Neuronal stem cell (in vitro differentiated cells): ENCODE measurements at regions not wholly inside any gene's neighbourhood (a gene's known extent, or its start where the extent isn't known, plus 50 kb on each side); places are given as distances from the start of the nearest gene placed in this dataset.

ENCODE experiments used
- DNase-seq: peaks from one replicate; pipeline ENCODE4 v3.0.0-alpha.2; 2013; ENCODE audit warnings: low spot score
- H2AFZ ChIP-seq: one replicate; pipeline ENCODE4 v1.6.1; 2013; ENCODE audit warnings: mild to moderate bottlenecking, low read length, inconsistent platforms
- H2AK5ac ChIP-seq: 2 replicates; pipeline ENCODE4 v1.6.1; 2013; ENCODE audit warnings: low read depth, mild to moderate bottlenecking, inconsistent platforms, low read length, moderate library complexity, mixed read lengths
- H2BK120ac ChIP-seq: 2 replicates; pipeline ENCODE4 v1.6.1; 2013; ENCODE audit warnings: low read depth, mild to moderate bottlenecking, inconsistent platforms, low read length, moderate library complexity, mixed read lengths
- H2BK12ac ChIP-seq: one replicate; pipeline ENCODE4 v1.6.1; 2013; ENCODE audit warnings: low read length, inconsistent platforms
- H2BK15ac ChIP-seq: 2 replicates; pipeline ENCODE4 v1.6.1; 2013; ENCODE audit warnings: mild to moderate bottlenecking, low read length, inconsistent platforms, mixed read lengths
- H2BK5ac ChIP-seq: one replicate; pipeline ENCODE4 v1.6.1; 2013; ENCODE audit warnings: inconsistent platforms, mild to moderate bottlenecking, low read length, moderate library complexity
- H3K14ac ChIP-seq: one replicate; pipeline ENCODE4 v1.6.1; 2013; ENCODE audit warnings: low read length, inconsistent platforms
- H3K18ac ChIP-seq: 2 replicates; pipeline ENCODE4 v1.6.1; 2013; ENCODE audit warnings: low read length, inconsistent platforms
- H3K23ac ChIP-seq: 2 replicates; pipeline ENCODE4 v1.6.1; 2013; ENCODE audit warnings: low read depth, mild to moderate bottlenecking, mixed read lengths, low read length, inconsistent platforms; ENCODE audit not compliant: poor library complexity
- H3K27ac ChIP-seq: replicated peaks from 3 replicates; pipeline ENCODE4 v1.5.1; 2013; ENCODE audit warnings: low read length, inconsistent platforms
- H3K27me3 ChIP-seq, 3 experiments: 2 replicates each; pipeline ENCODE4 v1.6.1; 2013; ENCODE audit warnings: low read length in 3 of 3, mild to moderate bottlenecking in 2 of 3, inconsistent platforms in 1 of 3, low read depth in 1 of 3, mixed read lengths in 1 of 3, moderate library complexity in 1 of 3; ENCODE audit not compliant: control insufficient read depth in 3 of 3, insufficient read depth in 3 of 3
- H3K36me3 ChIP-seq, 2 donors: replicated peaks in 1 of 2; 2 replicates each; pipeline ENCODE4 v1.6.1; 2013; ENCODE audit warnings: low read length in 2 of 2; ENCODE audit not compliant: control insufficient read depth in 2 of 2, insufficient read depth in 2 of 2
- H3K4ac ChIP-seq: 2 replicates; pipeline ENCODE4 v1.6.1; 2013; ENCODE audit warnings: inconsistent platforms, mild to moderate bottlenecking, low read length, moderate library complexity
- H3K4me1 ChIP-seq, 2 donors: 1 replicate in 1 of 2; 2 replicates in 1 of 2; pipeline ENCODE4 v1.6.1; 2013; ENCODE audit warnings: low read length in 2 of 2, low read depth in 1 of 2; ENCODE audit not compliant: control insufficient read depth in 2 of 2, insufficient read depth in 1 of 2
- H3K4me2 ChIP-seq: one replicate; pipeline ENCODE4 v1.6.1; 2013; ENCODE audit warnings: mild to moderate bottlenecking, low read length, inconsistent platforms; ENCODE audit not compliant: insufficient read depth, poor library complexity, severe bottlenecking
- H3K4me3 ChIP-seq, 2 donors: 2 replicates each; pipeline ENCODE4 v1.5.1; 2013; ENCODE audit warnings: low read length in 2 of 2, mild to moderate bottlenecking in 2 of 2, inconsistent platforms in 1 of 2, moderate library complexity in 1 of 2
- H3K79me1 ChIP-seq: one replicate; pipeline ENCODE4 v1.6.1; 2013; ENCODE audit warnings: low read depth, mild to moderate bottlenecking, inconsistent platforms, low read length, moderate library complexity
- H3K9ac ChIP-seq: one replicate; pipeline ENCODE4 v1.6.1; 2013; ENCODE audit warnings: mild to moderate bottlenecking, low read depth, low read length, inconsistent platforms; ENCODE audit not compliant: poor library complexity
- H3K9me3 ChIP-seq, 2 donors: replicated peaks in 1 of 2; 2 replicates each; pipeline versions ENCODE3 to v1.6.1; 2013; ENCODE audit warnings: low read length in 2 of 2, mild to moderate bottlenecking in 2 of 2, inconsistent platforms in 1 of 2, low read depth in 1 of 2, mixed read lengths in 1 of 2, moderate library complexity in 1 of 2; ENCODE audit not compliant: control insufficient read depth in 2 of 2, insufficient read depth in 1 of 2
- H4K8ac ChIP-seq: one replicate; pipeline ENCODE4 v1.6.1; 2013; ENCODE audit warnings: low read depth, mild to moderate bottlenecking, inconsistent platforms, low read length, moderate library complexity
- H4K91ac ChIP-seq: one replicate; pipeline ENCODE4 v1.6.1; 2013; ENCODE audit warnings: low read length, low read depth, mild to moderate bottlenecking, inconsistent platforms; ENCODE audit not compliant: poor library complexity
- WGBS, 2 donors: extraction: QIAGEN DNeasy Blood & Tissue Kit; methylation state at CpG; one replicate each; pipeline ENCODE4 v1.1.7; 2013; ENCODE audit warnings: missing lambda C conversion rate in 2 of 2, mixed read lengths in 1 of 2; ENCODE audit not compliant: insufficient read length in 2 of 2, insufficient replicate concordance in 1 of 2; ENCODE audit errors: extremely low coverage in 2 of 2; 5-methylcytosine and 5-hydroxymethylcytosine counted together

GRCh38 chr12:68428211-68428610 is 96.0 kb upstream of the MDM1 start:
- no peak for DNase-seq
- no peak overlapping the region for H2BK120ac ChIP-seq
- no peak overlapping the region for H2AK5ac ChIP-seq
- no peak overlapping the region for H3K4me3 ChIP-seq
- no peak overlapping the region for H3K18ac ChIP-seq
- H3K4me1 ChIP-seq = no peaks in the 10 kb centered on the region
- no peak overlapping the region for H3K9ac ChIP-seq
- peak overlapping the region; percentile 60 for H2AFZ ChIP-seq
- H2BK15ac ChIP-seq = no peak overlapping the region
- no peak overlapping the region for H4K91ac ChIP-seq
- no peaks in the 10 kb centered on the region for H3K27me3 ChIP-seq
- no peak overlapping the region for H4K8ac ChIP-seq
- H2BK5ac ChIP-seq = no peak overlapping the region
- H3K9me3 ChIP-seq = no peaks in the 10 kb centered on the region
- no peaks in the 10 kb centered on the region for H3K79me1 ChIP-seq
- H3K27ac ChIP-seq = no peak overlapping the region
- H3K4ac ChIP-seq = no peak overlapping the region
- H3K23ac ChIP-seq = no peak overlapping the region
- H3K36me3 ChIP-seq = no peaks in the 10 kb centered on the region
- no peak overlapping the region for H3K14ac ChIP-seq
- WGBS, 2 donors = no CpG with 5 or more reads among the region's 4 CpGs
- H2BK12ac ChIP-seq = no peak overlapping the region
- H3K4me2 ChIP-seq = no peak overlapping the region

GRCh38 chr12:68428724-68429501 is 96.8 kb upstream of the MDM1 start:
- Histone ChIP-seq H3K4me3 (no peak overlapping the region), H2BK12ac (no peak overlapping the region), H3K27ac (no peak overlapping the region), H4K8ac (no peak overlapping the region), H3K79me1 (no peaks in the 10 kb centered on the region), H3K14ac (no peak overlapping the region), H3K9me3 (no peaks in the 10 kb centered on the region), H3K27me3 (no peaks in the 10 kb centered on the region), H3K4me1 (no peaks in the 10 kb centered on the region), H3K23ac (no peak overlapping the region), H2AFZ (peak overlapping the region; percentile 60), H3K4ac (no peak overlapping the region), H2AK5ac (no peak overlapping the region), H3K9ac (no peak overlapping the region), H2BK15ac (no peak overlapping the region), H4K91ac (no peak overlapping the region), H3K36me3 (no peaks in the 10 kb centered on the region), H3K4me2 (no peak overlapping the region), H2BK5ac (no peak overlapping the region), H2BK120ac (no peak overlapping the region), H3K18ac (no peak overlapping the region)
- no peak for DNase-seq
- no CpG with 5 or more reads among the region's 6 CpGs for WGBS, 2 donors

- H2BK5ac ChIP-seq = no peak overlapping the region
- H3K79me1 ChIP-seq = no peaks in the 10 kb centered on the region
- no peaks in the 10 kb centered on the region for H3K36me3 ChIP-seq
- no peak overlapping the region for H3K4me2 ChIP-seq
- H3K9me3 ChIP-seq = no peaks in the 10 kb centered on the region
- no peak overlapping the region for H2BK120ac ChIP-seq
- no peak overlapping the region for H2AK5ac ChIP-seq
- no peak overlapping the region for H2BK15ac ChIP-seq
- H3K14ac ChIP-seq = no peak overlapping the region
- H3K27me3 ChIP-seq = no peaks in the 10 kb centered on the region
- H3K4me1 ChIP-seq = no peaks in the 10 kb centered on the region
- no peak overlapping the region for H4K91ac ChIP-seq
- H3K23ac ChIP-seq = no peak overlapping the region
- H2AFZ ChIP-seq = no peak overlapping the region
- H2BK12ac ChIP-seq = no peak overlapping the region
- H3K4ac ChIP-seq = no peak overlapping the region
- no peak for DNase-seq
- WGBS, 2 donors = no CpG with 5 or more reads among the region's 4 CpGs
- no peak overlapping the region for H3K18ac ChIP-seq
- H4K8ac ChIP-seq = no peak overlapping the region
- H3K27ac ChIP-seq = no peak overlapping the region
- no peak overlapping the region for H3K9ac ChIP-seq
- H3K4me3 ChIP-seq = no peak overlapping the region
These were observed 97.5 kb upstream of the MDM1 start for GRCh38 chr12:68429696-68430095.

GRCh38 chr12:68431786-68432185 is 99.6 kb upstream of the MDM1 start:
- no peak overlapping the region for H2BK120ac ChIP-seq
- H2BK15ac ChIP-seq = no peak overlapping the region
- no peak overlapping the region for H4K8ac ChIP-seq
- no peaks in the 10 kb centered on the region for H3K79me1 ChIP-seq
- H4K91ac ChIP-seq = no peak overlapping the region
- H3K4me1 ChIP-seq = no peaks in the 10 kb centered on the region
- H2BK12ac ChIP-seq = no peak overlapping the region
- DNase-seq = no peak
- H3K9ac ChIP-seq = no peak overlapping the region
- no peak overlapping the region for H3K4me2 ChIP-seq
- H3K36me3 ChIP-seq = no peaks in the 10 kb centered on the region
- no peak overlapping the region for H3K4ac ChIP-seq
- H3K23ac ChIP-seq = no peak overlapping the region
- WGBS, 2 donors = no CpG with 5 or more reads among the region's 6 CpGs
- no peak overlapping the region for H2AK5ac ChIP-seq
- no peaks in the 10 kb centered on the region for H3K27me3 ChIP-seq
- no peak overlapping the region for H3K18ac ChIP-seq
- H2AFZ ChIP-seq = no peak overlapping the region
- peaks cover 0 to 2% of the 10 kb centered on the region in 2 donors for H3K9me3 ChIP-seq
- H2BK5ac ChIP-seq = no peak overlapping the region
- no peak overlapping the region for H3K14ac ChIP-seq
- no peak overlapping the region for H3K4me3 ChIP-seq
- no peak overlapping the region for H3K27ac ChIP-seq
